GM23338 (cell line): ENCODE measurements at regions not wholly inside any gene's neighbourhood (a gene's known extent, or its start where the extent isn't known, plus 50 kb on each side); places are given as distances from the start of the nearest gene placed in this dataset.

Experiments
- ATAC-seq: fragments of 200-7000 bp; cut with Tn5 transposase; 3 replicates; pipeline ENCODE4 v1.9.1; 2020
- DNase-seq: peaks from one replicate; pipeline ENCODE4 v3.0.0-alpha.2; 2015; ENCODE audit warnings: low spot score
- H2AFZ ChIP-seq: fragments of 200-600 bp; sonication (generic); 2 replicates; pipeline ENCODE4 v1.8.0; 2016; ENCODE audit warnings: antibody characterized with exemption, mild to moderate bottlenecking, moderate library complexity
- H3F3A ChIP-seq: fragments of 200-600 bp; sonication (generic); replicated peaks from 2 replicates; pipeline ENCODE4 v1.8.0; 2017; ENCODE audit warnings: antibody characterized with exemption, mixed run types, low read depth
- H3K27ac ChIP-seq: fragments of 200-600 bp; sonication (generic); 2 replicates; pipeline ENCODE4 v1.6.1; 2016; ENCODE audit warnings: low read depth
- H3K27me3 ChIP-seq: fragments of 200-600 bp; sonication (generic); 2 replicates; pipeline ENCODE4 v1.8.0; 2016; ENCODE audit warnings: mild to moderate bottlenecking, mixed run types, moderate library complexity; ENCODE audit not compliant: insufficient read depth
- H3K36me3 ChIP-seq: fragments of 200-600 bp; sonication (generic); 2 replicates; pipeline ENCODE4 v1.8.0; 2016; ENCODE audit warnings: mild to moderate bottlenecking; ENCODE audit not compliant: insufficient read depth
- H3K4me1 ChIP-seq: fragments of 200-600 bp; sonication (generic); 2 replicates; pipeline ENCODE4 v1.8.0; 2016; ENCODE audit warnings: mild to moderate bottlenecking, moderate library complexity; ENCODE audit not compliant: insufficient read depth
- H3K4me2 ChIP-seq: fragments of 200-600 bp; sonication (generic); 2 replicates; pipeline ENCODE4 v1.7.1; 2017; ENCODE audit warnings: mixed run types
- H3K4me3 ChIP-seq: fragments of 200-600 bp; sonication (generic); 2 replicates; pipeline ENCODE4 v1.6.1; 2016; ENCODE audit warnings: mixed run types
- H3K79me2 ChIP-seq: fragments of 200-600 bp; sonication (generic); replicated peaks from 2 replicates; pipeline ENCODE4 v1.8.0; 2017; ENCODE audit warnings: mild to moderate bottlenecking; ENCODE audit not compliant: insufficient read depth
- H3K9me2 ChIP-seq: fragments of 200-600 bp; sonication (generic); 2 replicates; pipeline ENCODE4 v1.8.0; 2017; ENCODE audit not compliant: insufficient read depth
- H4K20me1 ChIP-seq: fragments of 200-600 bp; sonication (generic); replicated peaks from 2 replicates; pipeline ENCODE4 v1.8.0; 2017; ENCODE audit warnings: mild to moderate bottlenecking; ENCODE audit not compliant: insufficient read depth
- H3K27ac Mint-ChIP-seq: 2 replicates; pipeline ENCODE4 v1.8.0; 2020; ENCODE audit warnings: inconsistent platforms, mild to moderate bottlenecking, moderate library complexity, mixed read lengths
- H3K27me3 Mint-ChIP-seq: 3 replicates; pipeline ENCODE4 v1.8.0; 2022; ENCODE audit warnings: low read depth, mild to moderate bottlenecking, moderate library complexity, mixed read lengths, inconsistent platforms; ENCODE audit not compliant: insufficient read depth, poor library complexity
- H3K36me3 Mint-ChIP-seq: 3 replicates; pipeline ENCODE4 v1.8.0; 2021; ENCODE audit warnings: low read depth, mild to moderate bottlenecking, inconsistent platforms, moderate library complexity, mixed read lengths
- H3K4me1 Mint-ChIP-seq: 3 replicates; pipeline ENCODE4 v1.8.0; 2020; ENCODE audit warnings: mild to moderate bottlenecking, inconsistent platforms, mixed read lengths
- H3K4me3 Mint-ChIP-seq: 3 replicates; pipeline ENCODE4 v1.8.0; 2021; ENCODE audit warnings: moderate library complexity, mild to moderate bottlenecking, inconsistent platforms, mixed read lengths
- H3K9me3 Mint-ChIP-seq: 3 replicates; pipeline ENCODE4 v1.8.0; 2020; ENCODE audit warnings: moderate library complexity, mild to moderate bottlenecking, inconsistent platforms, mixed read lengths
- CREB1 ChIP-seq: fragments of 250-450 bp; sonication (Bioruptor Pico); IDR thresholded peaks from 2 replicates; pipeline ENCODE4 v1.5.0; 2020; ENCODE audit warnings: low read depth, mild to moderate bottlenecking, moderate library complexity
- CTCF ChIP-seq, 2 experiments: fragments of 200-600 bp in 1 of 2; sonication (generic) in 1 of 2; conservative IDR thresholded peaks; 2 replicates each; pipeline versions ENCODE4 v1.5.1 to v1.6.1; 2016 to 2017; ENCODE audit warnings: antibody characterized with exemption in 2 of 2, low read depth in 2 of 2, mild to moderate bottlenecking in 2 of 2, moderate library complexity in 1 of 2
- EZH2 ChIP-seq: fragments of 200-600 bp; sonication (generic); IDR thresholded peaks from one replicate; pipeline ENCODE4 v1.8.0; 2017; ENCODE audit warnings: antibody characterized with exemption, mild to moderate bottlenecking, low read depth; ENCODE audit not compliant: unreplicated experiment
- NANOG ChIP-seq: IDR thresholded peaks from 2 replicates; pipeline ENCODE4 v1.6.1; 2016; ENCODE audit warnings: antibody characterized with exemption, borderline replicate concordance
- REST ChIP-seq: IDR thresholded peaks from one replicate; pipeline ENCODE4 v1.6.1; 2018; ENCODE audit warnings: antibody characterized with exemption; ENCODE audit not compliant: unreplicated experiment
- STAT1 ChIP-seq: IDR thresholded peaks from one replicate; pipeline ENCODE4 v1.6.1; 2016; ENCODE audit warnings: antibody characterized with exemption; ENCODE audit not compliant: unreplicated experiment
- ZNF114 ChIP-seq: fragments of 250-450 bp; sonication (Bioruptor Pico); IDR thresholded peaks from 2 replicates; pipeline ENCODE4 v1.5.0; 2020; ENCODE audit warnings: mild to moderate bottlenecking, moderate library complexity
- ZNF462 ChIP-seq: fragments of 250-450 bp; sonication (Bioruptor Pico); IDR thresholded peaks from 2 replicates; pipeline ENCODE4 v1.5.0; 2020; ENCODE audit warnings: mild to moderate bottlenecking, moderate library complexity

- Mint-ChIP-seq H3K27ac (no peak overlapping the region), H3K4me3 (no peak overlapping the region), H3K27me3 (no peaks in the 10 kb centered on the region), H3K36me3 (no peaks in the 10 kb centered on the region), H3K4me1 (peaks cover 11% of the 10 kb centered on the region), H3K9me3 (no peaks in the 10 kb centered on the region)
- H3K27ac ChIP-seq, result no peak overlapping the region
- H3K27me3 ChIP-seq, result no peaks in the 10 kb centered on the region
- no peak overlapping the region for H3K4me3 ChIP-seq
- ATAC-seq (no peak; the same call in 2 of the 3 replicates), DNase-seq (no peak)
- no peaks in the 10 kb centered on the region for H3K36me3 ChIP-seq
- no peaks in the 10 kb centered on the region for H3F3A ChIP-seq
- no peaks in the 10 kb centered on the region for H4K20me1 ChIP-seq
- H3K9me2 ChIP-seq, result peaks cover 3% of the 10 kb centered on the region; the same call in 1 of the 2 replicates
- no peak for TF ChIP-seq CREB1 (CRISPR knock-in tag)
- TF ChIP-seq NANOG, result no peak
- TF ChIP-seq ZNF114, result no peak
- TF ChIP-seq EZH2, result no peak
- TF ChIP-seq STAT1, result no peak
- no peak for TF ChIP-seq REST
- no peak for TF ChIP-seq CTCF (conservative IDR thresholded peaks at IDR 0.05; ENCODE audit: low read depth in 2 of 2)
- peaks cover 17% of the 10 kb centered on the region; the same call in 1 of the 2 replicates for H3K4me1 ChIP-seq
- no peaks in the 10 kb centered on the region for H3K79me2 ChIP-seq
- no peak overlapping the region for H2AFZ ChIP-seq
- H3K4me2 ChIP-seq, result no peak overlapping the region
These were observed 209.6 kb upstream of the E2F7 start for GRCh38 chr12:77274926-77275325.

- H3K4me1 ChIP-seq, result peaks cover 25% of the 10 kb centered on the region; the same call in 1 of the 2 replicates
- H3K79me2 ChIP-seq, result no peaks in the 10 kb centered on the region
- no peaks in the 10 kb centered on the region for H3K36me3 Mint-ChIP-seq
- H3K27ac Mint-ChIP-seq, result no peak overlapping the region
- no peaks in the 10 kb centered on the region for H4K20me1 ChIP-seq
- peaks cover 3% of the 10 kb centered on the region; the same call in 1 of the 2 replicates for H3K9me2 ChIP-seq
- peaks cover 18% of the 10 kb centered on the region for H3K4me1 Mint-ChIP-seq
- DNase-seq (no peak), ATAC-seq (no peak)
- no peak overlapping the region for H3K4me3 ChIP-seq
- H3K27me3 ChIP-seq, result no peaks in the 10 kb centered on the region
- H2AFZ ChIP-seq, result no peak overlapping the region
- H3K36me3 ChIP-seq, result no peaks in the 10 kb centered on the region
- H3K9me3 Mint-ChIP-seq, result no peaks in the 10 kb centered on the region
- H3K4me2 ChIP-seq, result no peak overlapping the region
- no peak overlapping the region for H3K4me3 Mint-ChIP-seq
- TF ChIP-seq ZNF462 (CRISPR knock-in tag) (no peak), NANOG (no peak), CREB1 (CRISPR knock-in tag) (no peak)
- H3K27me3 Mint-ChIP-seq, result no peaks in the 10 kb centered on the region
- no peaks in the 10 kb centered on the region for H3F3A ChIP-seq
- no peak overlapping the region for H3K27ac ChIP-seq
These were observed 208.5 kb upstream of the E2F7 start for GRCh38 chr12:77273898-77274297.
